Kidney epithelial cell (primary cell): ENCODE measurements at regions not wholly inside any gene's neighbourhood (a gene's known extent, or its start where the extent isn't known, plus 50 kb on each side); places are given as distances from the start of the nearest gene placed in this dataset.

Experiments used
- DNase-seq: peaks from one replicate; pipeline ENCODE4 v3.0.0-alpha.2; 2010; ENCODE audit warnings: low read depth
- H3K27me3 ChIP-seq: 2 replicates; pipeline ENCODE4 v1.6.0; 2011; ENCODE audit warnings: low read length; ENCODE audit not compliant: control insufficient read depth, insufficient read depth
- H3K36me3 ChIP-seq: 2 replicates; pipeline ENCODE4 v1.5.1; 2011; ENCODE audit warnings: low read length; ENCODE audit not compliant: control insufficient read depth, insufficient read depth
- H3K4me3 ChIP-seq: 2 replicates; pipeline ENCODE4 v1.5.1; 2011; ENCODE audit warnings: low read depth, mild to moderate bottlenecking, control low read depth, low read length
- TF ChIP-seq, protein P1 (sequence below): IDR thresholded peaks from 2 replicates; pipeline ENCODE4 v1.5.1; 2011; ENCODE audit warnings: mild to moderate bottlenecking, moderate library complexity, low read length, control low read depth, inconsistent platforms; ENCODE audit not compliant: insufficient read depth, poor library complexity, severe bottlenecking

DNA sequence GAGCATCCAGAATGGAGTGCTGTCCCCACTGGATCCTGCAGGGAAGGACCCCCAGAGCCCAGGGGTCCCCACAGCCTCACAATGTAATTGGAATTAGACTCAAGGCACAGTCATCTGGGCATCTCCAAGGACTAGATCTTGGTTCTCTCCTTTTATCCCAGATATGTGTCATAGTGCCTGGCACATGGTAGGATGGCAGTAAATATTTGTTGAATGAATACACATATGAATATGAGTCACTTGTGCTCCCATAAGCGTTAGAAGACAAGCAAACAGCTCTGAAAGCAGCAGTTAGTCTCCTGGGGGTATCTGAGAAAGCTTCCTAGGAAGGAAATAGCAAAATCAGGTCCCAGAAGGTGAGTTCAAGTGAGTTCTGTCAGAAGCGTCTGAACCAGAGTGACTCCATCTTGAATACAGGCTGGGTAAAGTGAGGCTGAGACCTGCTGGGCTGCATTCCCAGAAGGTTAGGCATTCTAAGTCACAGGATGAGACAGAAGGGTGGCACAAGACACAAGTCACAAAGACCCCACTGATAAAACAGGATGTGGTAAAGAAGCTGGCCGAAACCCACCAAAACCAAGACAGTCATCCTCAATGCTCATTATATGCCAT lies 234.1 kb upstream of the ID2 start:
- no peak for DNase-seq
- no peaks in the 10 kb centered on the region for H3K27me3 ChIP-seq
- no peaks in the 10 kb centered on the region for H3K36me3 ChIP-seq
- H3K4me3 ChIP-seq: no peak overlapping the region
- TF ChIP-seq, protein P1, sequence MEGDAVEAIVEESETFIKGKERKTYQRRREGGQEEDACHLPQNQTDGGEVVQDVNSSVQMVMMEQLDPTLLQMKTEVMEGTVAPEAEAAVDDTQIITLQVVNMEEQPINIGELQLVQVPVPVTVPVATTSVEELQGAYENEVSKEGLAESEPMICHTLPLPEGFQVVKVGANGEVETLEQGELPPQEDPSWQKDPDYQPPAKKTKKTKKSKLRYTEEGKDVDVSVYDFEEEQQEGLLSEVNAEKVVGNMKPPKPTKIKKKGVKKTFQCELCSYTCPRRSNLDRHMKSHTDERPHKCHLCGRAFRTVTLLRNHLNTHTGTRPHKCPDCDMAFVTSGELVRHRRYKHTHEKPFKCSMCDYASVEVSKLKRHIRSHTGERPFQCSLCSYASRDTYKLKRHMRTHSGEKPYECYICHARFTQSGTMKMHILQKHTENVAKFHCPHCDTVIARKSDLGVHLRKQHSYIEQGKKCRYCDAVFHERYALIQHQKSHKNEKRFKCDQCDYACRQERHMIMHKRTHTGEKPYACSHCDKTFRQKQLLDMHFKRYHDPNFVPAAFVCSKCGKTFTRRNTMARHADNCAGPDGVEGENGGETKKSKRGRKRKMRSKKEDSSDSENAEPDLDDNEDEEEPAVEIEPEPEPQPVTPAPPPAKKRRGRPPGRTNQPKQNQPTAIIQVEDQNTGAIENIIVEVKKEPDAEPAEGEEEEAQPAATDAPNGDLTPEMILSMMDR: no peak

DNA sequence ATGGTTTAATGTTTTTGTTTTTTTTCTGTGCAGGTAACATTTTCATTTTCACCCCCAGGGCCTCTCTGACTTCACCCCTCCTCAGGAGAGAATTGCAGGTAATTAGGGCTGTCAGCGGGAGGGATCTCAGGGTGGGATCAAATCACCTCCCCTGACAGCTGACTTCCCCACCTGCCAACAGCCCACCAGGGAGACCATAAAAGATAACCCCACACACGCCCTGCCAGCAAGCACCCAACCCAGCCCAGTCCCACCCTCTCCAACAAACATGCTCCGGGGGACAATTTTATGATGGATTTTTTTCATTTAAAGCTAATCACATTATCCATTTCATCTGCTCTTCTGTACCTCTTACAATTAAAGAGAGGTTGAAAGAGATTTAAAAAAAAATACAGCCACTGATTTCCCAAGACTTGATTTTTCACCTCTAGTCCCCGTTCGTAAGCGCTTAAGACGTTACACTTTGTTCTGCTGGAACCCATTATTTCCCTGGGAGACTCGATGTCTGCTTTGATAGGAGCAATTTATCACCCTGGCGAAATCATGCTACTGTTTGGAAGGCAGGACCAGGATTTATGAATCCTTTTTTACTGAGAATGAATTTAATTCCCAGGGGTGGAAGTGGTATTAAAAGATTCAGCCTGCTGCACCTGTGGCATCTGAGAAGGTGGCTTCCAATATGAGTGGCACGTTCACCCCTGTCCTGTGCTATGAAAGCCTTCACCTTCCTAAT lies 232.9 kb upstream of the ID2 start:
- TF ChIP-seq, protein P1: no peak
- Histone ChIP-seq H3K36me3 (no peaks in the 10 kb centered on the region), H3K4me3 (no peak overlapping the region), H3K27me3 (no peaks in the 10 kb centered on the region)
- no peak for DNase-seq

DNA sequence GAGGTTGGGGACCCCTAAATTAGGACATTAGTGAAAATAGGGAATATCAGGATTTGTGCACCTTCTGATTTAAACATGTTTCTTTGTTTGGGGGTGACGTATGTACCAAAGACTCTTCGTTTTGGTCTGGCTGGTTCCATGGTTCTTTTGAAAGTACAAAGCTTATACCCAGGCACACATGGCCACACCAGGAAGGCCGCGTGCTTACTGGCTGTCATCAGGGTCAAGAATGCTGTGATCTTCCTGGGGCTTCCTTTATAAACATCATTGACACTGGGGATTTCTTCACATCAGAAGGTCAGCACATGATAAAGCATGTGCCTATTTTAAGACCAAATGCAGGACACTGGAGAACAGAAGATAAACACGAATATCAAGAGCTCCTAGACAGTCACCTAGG lies 230.6 kb upstream of the ID2 start:
- Histone ChIP-seq H3K27me3 (peaks cover under 1% of the 10 kb centered on the region), H3K4me3 (no peak overlapping the region), H3K36me3 (no peaks in the 10 kb centered on the region)
- DNase-seq: no peak
- TF ChIP-seq, protein P1: no peak

DNA sequence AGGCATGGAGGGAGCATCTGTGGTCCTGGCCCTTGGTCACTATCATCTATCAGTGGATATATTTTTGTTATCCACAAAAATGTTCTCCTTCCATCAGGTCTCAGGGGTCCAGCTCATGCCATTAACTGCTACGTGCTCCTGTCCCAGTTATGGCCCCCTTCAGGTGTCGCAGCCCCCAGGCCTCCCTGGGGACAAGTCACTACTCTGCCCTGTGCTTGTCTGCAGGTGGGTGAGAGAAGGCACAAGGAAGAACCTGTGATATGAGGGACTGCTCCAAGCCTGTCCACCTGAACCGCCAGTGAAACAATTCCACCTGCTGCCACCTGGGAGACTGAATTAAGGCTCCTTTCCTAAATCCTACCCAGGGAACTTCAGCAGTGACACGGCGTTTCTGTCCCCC lies 229.6 kb upstream of the ID2 start:
- Histone ChIP-seq H3K36me3 (no peaks in the 10 kb centered on the region), H3K4me3 (no peak overlapping the region), H3K27me3 (peaks cover 9% of the 10 kb centered on the region)
- TF ChIP-seq, protein P1: no peak
- DNase-seq: no peak

DNA sequence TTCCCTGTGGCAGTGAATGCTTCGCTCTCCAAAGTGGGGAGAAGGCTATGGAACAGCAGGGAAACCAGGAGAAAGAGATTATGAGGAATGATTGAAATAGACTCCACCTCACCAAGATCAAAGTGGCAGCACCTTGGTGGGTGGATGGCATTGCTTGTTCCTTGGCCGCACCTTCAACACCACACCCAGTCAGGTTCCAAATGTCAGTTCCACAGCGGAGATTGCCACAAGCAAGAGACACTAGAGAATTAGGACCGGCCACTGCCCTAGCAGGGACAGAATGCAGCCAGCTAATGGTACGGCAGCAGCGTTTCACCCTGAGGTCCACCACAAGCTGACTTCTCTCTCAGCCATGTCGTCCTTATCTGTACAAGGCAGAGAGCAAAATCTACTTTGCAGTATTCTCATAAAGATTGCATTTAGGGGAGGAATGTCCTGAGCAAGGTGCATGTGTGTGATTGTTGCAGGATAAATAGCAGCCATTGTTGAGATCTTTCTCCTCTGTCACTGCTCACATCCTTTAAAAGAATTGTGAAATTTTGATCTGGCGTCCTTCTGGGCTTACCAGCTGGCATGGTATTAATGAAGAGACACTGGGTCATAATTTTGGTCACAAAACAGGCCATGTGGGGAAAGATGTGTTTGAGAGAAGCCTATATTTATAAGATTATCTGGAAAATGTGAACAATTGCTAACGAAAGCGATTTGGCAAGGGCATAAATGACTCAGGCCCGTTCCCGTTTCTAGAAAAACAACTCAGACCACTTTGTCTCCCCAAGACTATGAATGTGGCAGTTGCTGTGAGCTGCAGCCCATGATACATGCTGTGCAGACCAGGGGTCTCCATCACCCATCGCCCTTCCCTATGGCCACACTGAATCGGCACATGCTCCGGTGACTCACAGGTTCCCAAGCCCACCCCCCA lies 228.6 kb upstream of the ID2 start:
- DNase-seq: no peak

More for the DNA sequence above, 228.6 kb upstream of the ID2 start:
- Histone ChIP-seq H3K27me3 (peaks cover 10% of the 10 kb centered on the region), H3K4me3 (no peak overlapping the region), H3K36me3 (no peaks in the 10 kb centered on the region)
- TF ChIP-seq, protein P1: no peak
